Type B pancreatic cell (in vitro differentiated cells): ENCODE measurements at regions not wholly inside any gene's neighbourhood (a gene's known extent, or its start where the extent isn't known, plus 50 kb on each side); places are given as distances from the start of the nearest gene placed in this dataset.

Experiments used
- DNase-seq: peaks from one replicate; pipeline ENCODE4 v3.0.0; 2021; ENCODE audit warnings: mixed read lengths; ENCODE audit not compliant: unreplicated experiment; ENCODE audit errors: extremely low spot score
- H3K27ac Mint-ChIP-seq: 2 replicates; pipeline ENCODE4 v1.8.0; 2021; ENCODE audit warnings: mild to moderate bottlenecking, mixed read lengths
- H3K27me3 Mint-ChIP-seq: 2 replicates; pipeline ENCODE4 v1.8.0; 2021; ENCODE audit warnings: mixed read lengths
- H3K36me3 Mint-ChIP-seq: 2 replicates; pipeline ENCODE4 v1.8.0; 2021; ENCODE audit warnings: mixed read lengths
- H3K4me1 Mint-ChIP-seq: one replicate; pipeline ENCODE4 v1.8.0; 2021; ENCODE audit warnings: mixed read lengths; ENCODE audit not compliant: unreplicated experiment
- H3K4me3 Mint-ChIP-seq: 2 replicates; pipeline ENCODE4 v1.8.0; 2021; ENCODE audit warnings: mild to moderate bottlenecking, mixed read lengths
- H3K9me3 Mint-ChIP-seq: 2 replicates; pipeline ENCODE4 v1.8.0; 2021; ENCODE audit warnings: mixed read lengths
- TF ChIP-seq, protein P1 (sequence below): fragments of 200-600 bp; sonication (generic); conservative IDR thresholded peaks from 2 replicates; pipeline ENCODE4 v1.5.0; 2021; ENCODE audit warnings: antibody characterized with exemption, mild to moderate bottlenecking

DNA sequence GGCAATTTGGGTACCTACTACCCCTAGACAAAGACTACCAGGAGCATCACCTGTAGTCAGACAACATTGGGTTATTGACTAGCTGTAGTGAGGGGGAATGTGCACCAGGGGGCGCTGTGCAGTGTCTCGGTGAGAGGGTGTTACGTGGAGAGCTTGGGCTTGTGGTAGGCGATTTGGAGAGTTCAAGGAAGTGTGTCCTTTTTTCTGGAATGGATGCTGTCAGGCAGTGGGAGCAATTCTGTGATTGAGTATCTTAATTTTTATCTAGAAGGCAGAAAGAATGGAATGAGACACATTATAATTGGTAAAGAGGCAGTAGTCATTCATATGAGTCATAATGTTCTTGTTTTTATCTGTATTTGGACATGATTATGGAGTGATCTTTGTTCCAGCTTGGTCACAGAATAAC lies 187.7 kb downstream of the GALC start:
- DNase-seq: no peak
- Mint-ChIP-seq H3K27ac (no peak overlapping the region), H3K4me1 (no peaks in the 10 kb centered on the region), H3K27me3 (no peaks in the 10 kb centered on the region), H3K4me3 (no peak overlapping the region), H3K9me3 (peaks cover 10% of the 10 kb centered on the region), H3K36me3 (no peaks in the 10 kb centered on the region)
- TF ChIP-seq, protein P1, sequence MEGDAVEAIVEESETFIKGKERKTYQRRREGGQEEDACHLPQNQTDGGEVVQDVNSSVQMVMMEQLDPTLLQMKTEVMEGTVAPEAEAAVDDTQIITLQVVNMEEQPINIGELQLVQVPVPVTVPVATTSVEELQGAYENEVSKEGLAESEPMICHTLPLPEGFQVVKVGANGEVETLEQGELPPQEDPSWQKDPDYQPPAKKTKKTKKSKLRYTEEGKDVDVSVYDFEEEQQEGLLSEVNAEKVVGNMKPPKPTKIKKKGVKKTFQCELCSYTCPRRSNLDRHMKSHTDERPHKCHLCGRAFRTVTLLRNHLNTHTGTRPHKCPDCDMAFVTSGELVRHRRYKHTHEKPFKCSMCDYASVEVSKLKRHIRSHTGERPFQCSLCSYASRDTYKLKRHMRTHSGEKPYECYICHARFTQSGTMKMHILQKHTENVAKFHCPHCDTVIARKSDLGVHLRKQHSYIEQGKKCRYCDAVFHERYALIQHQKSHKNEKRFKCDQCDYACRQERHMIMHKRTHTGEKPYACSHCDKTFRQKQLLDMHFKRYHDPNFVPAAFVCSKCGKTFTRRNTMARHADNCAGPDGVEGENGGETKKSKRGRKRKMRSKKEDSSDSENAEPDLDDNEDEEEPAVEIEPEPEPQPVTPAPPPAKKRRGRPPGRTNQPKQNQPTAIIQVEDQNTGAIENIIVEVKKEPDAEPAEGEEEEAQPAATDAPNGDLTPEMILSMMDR: peak; percentile 71

DNA sequence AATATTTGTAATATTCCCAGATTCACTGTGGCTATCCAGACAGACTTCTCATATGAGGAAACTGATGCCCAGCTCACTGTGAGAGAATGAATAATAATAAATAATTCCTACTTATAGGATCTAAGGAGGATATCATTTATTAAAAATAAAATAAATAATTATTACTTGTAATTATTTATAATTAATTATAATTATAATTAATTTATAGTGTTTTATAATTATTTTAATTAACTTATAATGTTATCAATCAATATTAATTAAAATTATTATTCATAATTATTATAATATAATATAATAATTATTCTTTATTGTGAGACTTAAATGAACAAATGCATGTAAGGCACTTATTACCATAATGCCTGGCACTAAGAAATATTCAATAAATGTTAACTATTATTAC lies 192.8 kb downstream of the GALC start:
- no peak for DNase-seq
- no peaks in the 10 kb centered on the region for H3K36me3 Mint-ChIP-seq
- no peak overlapping the region for H3K4me3 Mint-ChIP-seq
- TF ChIP-seq, protein P1: no peak
- H3K27me3 Mint-ChIP-seq: peaks cover 5% of the 10 kb centered on the region
- H3K4me1 Mint-ChIP-seq: peaks cover 7% of the 10 kb centered on the region
- no peak overlapping the region for H3K27ac Mint-ChIP-seq
- peaks cover 6% of the 10 kb centered on the region for H3K9me3 Mint-ChIP-seq

- no peak overlapping the region for H3K4me3 Mint-ChIP-seq
- no peaks in the 10 kb centered on the region for H3K36me3 Mint-ChIP-seq
- H3K27ac Mint-ChIP-seq: no peak overlapping the region
- TF ChIP-seq, protein P1: no peak
- peaks cover 7% of the 10 kb centered on the region for H3K4me1 Mint-ChIP-seq
- peaks cover under 1% of the 10 kb centered on the region for H3K9me3 Mint-ChIP-seq
- H3K27me3 Mint-ChIP-seq: peaks cover 5% of the 10 kb centered on the region
- DNase-seq: no peak
These were observed 193.6 kb downstream of the GALC start for GRCh38 chr14:87799400-87799799.

DNA sequence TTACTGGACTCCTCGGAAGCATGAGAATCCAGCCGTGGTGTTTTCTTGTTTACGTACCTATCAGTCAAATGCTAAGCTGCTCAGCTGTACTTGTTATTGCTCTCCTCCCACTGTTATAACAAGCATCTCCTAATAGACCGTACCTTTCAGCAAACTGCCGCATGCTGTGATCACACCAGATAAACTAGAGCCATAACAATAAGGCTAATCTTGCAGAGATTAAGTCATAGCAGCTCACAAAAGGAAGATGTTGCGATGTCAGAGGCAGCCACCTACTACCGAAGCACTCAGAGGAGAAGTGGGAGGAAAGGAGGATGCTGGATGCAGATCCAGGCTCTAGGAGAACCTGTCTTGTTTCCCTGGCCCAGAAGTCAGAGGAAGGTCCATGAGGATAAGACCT lies 196.0 kb downstream of the GALC start:
- Mint-ChIP-seq H3K4me1 (peaks cover 7% of the 10 kb centered on the region), H3K36me3 (no peaks in the 10 kb centered on the region), H3K27ac (no peak overlapping the region), H3K9me3 (no peaks in the 10 kb centered on the region), H3K27me3 (peaks cover 5% of the 10 kb centered on the region), H3K4me3 (no peak overlapping the region)
- DNase-seq: no peak
- TF ChIP-seq, protein P1: no peak

- no peak for DNase-seq
- Mint-ChIP-seq H3K27me3 (peaks cover 5% of the 10 kb centered on the region), H3K4me1 (peaks cover 7% of the 10 kb centered on the region), H3K36me3 (no peaks in the 10 kb centered on the region), H3K27ac (no peak overlapping the region), H3K4me3 (no peak overlapping the region), H3K9me3 (peaks cover 4% of the 10 kb centered on the region)
- TF ChIP-seq, protein P1: no peak
These were observed 198.4 kb downstream of the GALC start for GRCh38 chr14:87794561-87794960.

DNA sequence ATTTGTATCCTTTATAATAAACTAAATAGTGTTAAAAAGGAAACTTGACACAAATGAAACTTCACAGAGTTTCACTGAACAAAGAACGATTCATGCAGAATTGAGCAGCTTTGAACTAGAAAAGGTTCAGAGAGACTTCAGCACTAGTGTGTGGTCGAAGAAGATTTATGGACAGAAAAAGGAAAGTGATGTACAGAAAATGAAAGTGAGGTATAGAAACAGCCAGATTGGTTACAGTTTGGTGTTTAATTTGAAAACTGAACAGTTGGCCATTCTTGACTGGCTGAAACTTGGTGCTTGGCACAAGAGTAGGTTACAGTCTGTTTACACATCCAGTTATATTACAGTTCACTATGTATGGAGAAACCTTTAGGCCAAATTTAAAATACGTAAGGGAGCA lies 207.1 kb downstream of the GALC start:
- Mint-ChIP-seq H3K4me1 (peaks cover 5% of the 10 kb centered on the region), H3K4me3 (no peak overlapping the region), H3K27ac (no peak overlapping the region), H3K9me3 (peaks cover 4% of the 10 kb centered on the region), H3K27me3 (no peaks in the 10 kb centered on the region), H3K36me3 (no peaks in the 10 kb centered on the region)
- TF ChIP-seq, protein P1: no peak
- DNase-seq: no peak
